ENCODE measurements at regions not wholly inside any gene's neighbourhood (a gene's known extent, or its start where the extent isn't known, plus 50 kb on each side); places are given as distances from the start of the nearest gene placed in this dataset.

GRCh38 chr1:29385966-29386365, 149.6 kb downstream of the PTPRU start:
- no peaks in the 10 kb centered on the region for H3K9me3 ChIP-seq (ENCODE audit: control insufficient read depth in 4 of 4, insufficient read depth in 3 of 4, low read length in 3 of 4)
- no peak overlapping the region for H3K9ac ChIP-seq (ENCODE audit: insufficient read depth in 1 of 2, low read length in 2 of 2)
- no peaks in the 10 kb centered on the region for H3K4me1 ChIP-seq (ENCODE audit: control insufficient read depth in 5 of 5, insufficient read depth in 5 of 5, low read length in 5 of 5)
- no peak overlapping the region for H3K27ac ChIP-seq (ENCODE audit: low read depth in 1 of 2, low read length in 1 of 2)
- ATAC-seq (ENCODE audit: insufficient read depth, low FRiP score) = no peak
- no peak for DNase-seq
- 64 to 78% methylated on average over 5 of the region's 5 CpGs for WGBS, 2 donors
- peaks cover 0 to 8% (median 5%) of the 10 kb centered on the region in 3 donors for H3K27me3 ChIP-seq (ENCODE audit: control insufficient read depth in 3 of 3, insufficient read depth in 3 of 3, low read length in 2 of 3)
- no peak overlapping the region for H3K4me3 ChIP-seq
- TF ChIP-seq, protein P1, sequence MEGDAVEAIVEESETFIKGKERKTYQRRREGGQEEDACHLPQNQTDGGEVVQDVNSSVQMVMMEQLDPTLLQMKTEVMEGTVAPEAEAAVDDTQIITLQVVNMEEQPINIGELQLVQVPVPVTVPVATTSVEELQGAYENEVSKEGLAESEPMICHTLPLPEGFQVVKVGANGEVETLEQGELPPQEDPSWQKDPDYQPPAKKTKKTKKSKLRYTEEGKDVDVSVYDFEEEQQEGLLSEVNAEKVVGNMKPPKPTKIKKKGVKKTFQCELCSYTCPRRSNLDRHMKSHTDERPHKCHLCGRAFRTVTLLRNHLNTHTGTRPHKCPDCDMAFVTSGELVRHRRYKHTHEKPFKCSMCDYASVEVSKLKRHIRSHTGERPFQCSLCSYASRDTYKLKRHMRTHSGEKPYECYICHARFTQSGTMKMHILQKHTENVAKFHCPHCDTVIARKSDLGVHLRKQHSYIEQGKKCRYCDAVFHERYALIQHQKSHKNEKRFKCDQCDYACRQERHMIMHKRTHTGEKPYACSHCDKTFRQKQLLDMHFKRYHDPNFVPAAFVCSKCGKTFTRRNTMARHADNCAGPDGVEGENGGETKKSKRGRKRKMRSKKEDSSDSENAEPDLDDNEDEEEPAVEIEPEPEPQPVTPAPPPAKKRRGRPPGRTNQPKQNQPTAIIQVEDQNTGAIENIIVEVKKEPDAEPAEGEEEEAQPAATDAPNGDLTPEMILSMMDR (IDR thresholded peaks at IDR 0.05; ENCODE audit: control extremely low read depth, extremely low read depth) = no peak
- no peaks in the 10 kb centered on the region for H3K36me3 ChIP-seq (ENCODE audit: control insufficient read depth in 4 of 4, insufficient read depth in 4 of 4, low read length in 4 of 4)

- Histone ChIP-seq H3K36me3 (ENCODE audit: control insufficient read depth in 4 of 4, insufficient read depth in 4 of 4, low read length in 4 of 4) (no peaks in the 10 kb centered on the region), H3K4me1 (ENCODE audit: control insufficient read depth in 5 of 5, insufficient read depth in 5 of 5, low read length in 5 of 5) (no peaks in the 10 kb centered on the region), H3K4me3 (no peak overlapping the region), H3K27me3 (ENCODE audit: control insufficient read depth in 3 of 3, insufficient read depth in 3 of 3, low read length in 2 of 3) (peaks cover 0 to 8% (median 5%) of the 10 kb centered on the region in 3 donors), H3K9me3 (ENCODE audit: control insufficient read depth in 4 of 4, insufficient read depth in 3 of 4, low read length in 3 of 4) (peaks cover 0 to 3% (median 2%) of the 10 kb centered on the region in 4 donors), H3K27ac (ENCODE audit: low read depth in 1 of 2, low read length in 1 of 2) (no peak overlapping the region), H3K9ac (ENCODE audit: insufficient read depth in 1 of 2, low read length in 2 of 2) (no peak overlapping the region)
- TF ChIP-seq, protein P1 (IDR thresholded peaks at IDR 0.05; ENCODE audit: control extremely low read depth, extremely low read depth) = no peak
- DNase-seq = no peak
- ATAC-seq (ENCODE audit: insufficient read depth, low FRiP score) = no peak
- 73 to 82% methylated on average over 9 of the region's 9 CpGs for WGBS, 2 donors
Measured at GRCh38 chr1:29384496-29385015, 148.2 kb downstream of the PTPRU start.

DNA sequence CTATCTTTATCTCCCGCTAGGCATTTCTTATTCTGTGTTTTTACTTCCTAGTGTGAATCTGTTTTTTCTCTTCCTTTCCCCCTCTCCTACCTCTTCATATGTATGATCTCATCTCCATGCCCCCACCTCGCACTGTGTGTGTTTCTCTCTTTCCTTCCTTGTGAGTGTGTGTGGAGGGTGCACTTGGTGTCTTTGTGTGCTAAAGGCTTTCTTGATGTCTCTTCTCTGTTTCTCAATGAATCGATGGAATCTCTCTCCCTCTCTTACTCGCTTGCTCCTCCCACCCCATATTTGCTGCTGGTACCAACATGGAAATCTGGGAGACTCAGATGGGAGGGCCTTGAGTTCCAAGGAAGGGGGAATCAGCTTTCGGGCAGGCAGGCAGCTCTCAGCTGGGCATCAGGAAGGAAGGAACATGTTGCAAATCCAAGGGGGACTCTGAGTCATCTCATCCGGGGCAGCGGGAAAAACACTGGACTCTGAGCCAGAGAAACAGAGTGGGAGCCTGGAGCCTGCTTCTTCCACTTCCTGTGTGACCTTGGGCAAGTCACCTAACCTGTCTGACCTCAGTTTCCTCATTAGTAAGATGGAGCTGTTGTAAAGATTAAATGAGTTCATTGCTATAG, 147.5 kb downstream of the PTPRU start:
- H3K36me3 ChIP-seq (ENCODE audit: control insufficient read depth in 4 of 4, insufficient read depth in 4 of 4, low read length in 4 of 4) = no peaks in the 10 kb centered on the region
- H3K4me1 ChIP-seq (ENCODE audit: control insufficient read depth in 5 of 5, insufficient read depth in 5 of 5, low read length in 5 of 5) = no peaks in the 10 kb centered on the region
- no peak overlapping the region for H3K27ac ChIP-seq (ENCODE audit: low read depth in 1 of 2, low read length in 1 of 2)
- no peak for DNase-seq
- WGBS, 2 donors = 29 to 40% methylated on average over 7 of the region's 7 CpGs
- peaks cover 0 to 8% (median 5%) of the 10 kb centered on the region in 3 donors for H3K27me3 ChIP-seq (ENCODE audit: control insufficient read depth in 3 of 3, insufficient read depth in 3 of 3, low read length in 2 of 3)
- H3K9me3 ChIP-seq (ENCODE audit: control insufficient read depth in 4 of 4, insufficient read depth in 3 of 4, low read length in 3 of 4) = peaks cover 0 to 5% (median 3%) of the 10 kb centered on the region in 4 donors
- ATAC-seq (ENCODE audit: insufficient read depth, low FRiP score) = no peak
- TF ChIP-seq, protein P1 (IDR thresholded peaks at IDR 0.05; ENCODE audit: control extremely low read depth, extremely low read depth) = no peak
- no peak overlapping the region for H3K4me3 ChIP-seq
- no peak overlapping the region for H3K9ac ChIP-seq (ENCODE audit: insufficient read depth in 1 of 2, low read length in 2 of 2)
